PC-3 (cell line): ENCODE measurements at regions not wholly inside any gene's neighbourhood (a gene's known extent, or its start where the extent isn't known, plus 50 kb on each side); places are given as distances from the start of the nearest gene placed in this dataset.

Experiments
- ATAC-seq: fragments of 200-7000 bp; cut with Tn5 transposase; 2 replicates; pipeline ENCODE4 v1.9.1; 2020; ENCODE audit warnings: mild to moderate bottlenecking, moderate library complexity
- BruUV-seq: library from RNA; stranded (reverse); fragments of 400-500 nt; replicated peaks from 2 replicates; lab custom pipeline; 2021; lab: Mats Ljungman, UMichigan
- CTCF ChIA-PET: fragments of 300-600 bp; sonication (Branson Sonifier 250); formaldehyde crosslinking; loops from one replicate; lab custom pipeline; 2022; ENCODE audit warnings: antibody characterized with exemption; lab: Charles Lee
- POLR2A ChIA-PET: fragments of 300-600 bp; sonication (Branson Sonifier 250); formaldehyde crosslinking; loops from one replicate; lab custom pipeline; 2022; ENCODE audit warnings: antibody characterized with exemption; ENCODE audit not compliant: unreplicated experiment; lab: Charles Lee
- DNase-seq: peaks from one replicate; pipeline ENCODE4 v3.0.0-alpha.2; 2015
- H2AFZ ChIP-seq: fragments of 300-600 bp; sonication (generic); 2 replicates; pipeline ENCODE4 v1.6.0; 2016; ENCODE audit warnings: antibody characterized with exemption, low read length
- H3F3A ChIP-seq: fragments of 300-600 bp; sonication (generic); one replicate; pipeline ENCODE4 v1.6.0; 2017; ENCODE audit warnings: antibody characterized with exemption, low read length, control low read depth, mild to moderate bottlenecking; ENCODE audit not compliant: unreplicated experiment
- H3K27ac ChIP-seq: fragments of 300-600 bp; sonication (generic); 2 replicates; pipeline ENCODE4 v1.5.1; 2016; ENCODE audit warnings: mild to moderate bottlenecking, low read length
- H3K27me3 ChIP-seq: fragments of 300-600 bp; sonication (generic); 2 replicates; pipeline ENCODE4 v1.6.1; 2016; ENCODE audit warnings: low read length, mixed read lengths
- H3K36me3 ChIP-seq: fragments of 300-600 bp; sonication (generic); 2 replicates; pipeline ENCODE4 v1.6.1; 2016; ENCODE audit warnings: low read depth, mixed run types, low read length, mixed read lengths
- H3K4me1 ChIP-seq: fragments of 300-600 bp; sonication (generic); 2 replicates; pipeline ENCODE4 v1.5.1; 2016; ENCODE audit warnings: low read length; ENCODE audit not compliant: insufficient read depth
- H3K4me2 ChIP-seq: fragments of 300-600 bp; sonication (generic); 2 replicates; pipeline ENCODE4 v1.6.0; 2016; ENCODE audit warnings: low read length
- H3K4me3 ChIP-seq: fragments of 300-600 bp; sonication (generic); 2 replicates; pipeline ENCODE4 v1.5.1; 2016; ENCODE audit warnings: mild to moderate bottlenecking, low read length, mixed read lengths
- H3K79me2 ChIP-seq: fragments of 300-600 bp; sonication (generic); 2 replicates; pipeline ENCODE4 v1.6.1; 2017; ENCODE audit warnings: low read length, mixed read lengths
- H3K9ac ChIP-seq: fragments of 300-600 bp; sonication (generic); 2 replicates; pipeline ENCODE4 v1.6.0; 2016; ENCODE audit warnings: mild to moderate bottlenecking, low read length
- H3K9me2 ChIP-seq: fragments of 300-600 bp; sonication (generic); replicated peaks from 2 replicates; pipeline ENCODE4 v1.6.1; 2016; ENCODE audit warnings: mixed run types, low read length, mixed read lengths
- H3K9me3 ChIP-seq: fragments of 300-600 bp; sonication (generic); 2 replicates; pipeline ENCODE4 v1.6.1; 2016; ENCODE audit warnings: low read length, mixed read lengths
- H4K20me1 ChIP-seq: fragments of 300-600 bp; sonication (generic); 2 replicates; pipeline ENCODE4 v1.6.1; 2016; ENCODE audit warnings: low read length, mixed read lengths
- EZH2 ChIP-seq: fragments of 300-600 bp; sonication (generic); IDR thresholded peaks from one replicate; pipeline ENCODE4 v1.6.1; 2017; ENCODE audit warnings: antibody characterized with exemption, mild to moderate bottlenecking, low read length; ENCODE audit not compliant: unreplicated experiment
- EZH2phosphoT487 ChIP-seq: fragments of 300-600 bp; sonication (generic); IDR thresholded peaks from 2 replicates; pipeline ENCODE4 v1.6.1; 2018; ENCODE audit warnings: mild to moderate bottlenecking, antibody characterized with exemption, low read length, borderline replicate concordance
- intact Hi-C: fragments of 100-400 bp; cut with micrococcal nuclease; formaldehyde crosslinking; loops from 2 replicates; pipeline ENCODE4 v1.9.0; 2023
- TF ChIP-seq, protein P1 (sequence below): fragments of 300-600 bp; sonication (generic); conservative IDR thresholded peaks from 2 replicates; pipeline ENCODE4 v1.5.1; 2017; ENCODE audit warnings: antibody characterized with exemption, low read depth, mild to moderate bottlenecking, low read length

DNA sequence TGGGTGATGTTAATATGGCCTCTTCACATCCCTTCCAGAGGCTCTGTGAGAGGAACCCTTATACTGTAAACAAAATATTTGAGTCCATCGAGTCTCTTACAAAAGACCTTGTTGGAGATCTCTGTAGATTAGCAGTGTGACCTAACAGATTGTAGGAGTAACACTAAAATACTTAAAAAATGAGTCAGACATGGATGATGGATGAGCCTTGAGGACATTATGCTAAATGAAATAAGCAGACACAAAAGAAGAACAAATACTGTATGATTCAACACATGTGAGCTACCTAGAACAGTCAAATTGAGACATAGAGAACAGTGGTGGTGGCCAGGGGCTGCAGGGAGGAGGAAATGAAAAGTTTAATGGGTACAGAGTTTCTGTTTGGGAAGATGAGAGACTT, 152.2 kb upstream of the UBL3 start:
- Histone ChIP-seq H2AFZ (no peak overlapping the region), H3K4me2 (peak overlapping the region; percentile 48), H3F3A (no peaks in the 10 kb centered on the region), H3K4me1 (peaks cover 6% of the 10 kb centered on the region), H3K9me2 (no peaks in the 10 kb centered on the region), H3K9ac (no peak overlapping the region), H3K27me3 (no peaks in the 10 kb centered on the region), H3K79me2 (no peaks in the 10 kb centered on the region), H3K9me3 (no peaks in the 10 kb centered on the region), H4K20me1 (no peaks in the 10 kb centered on the region), H3K4me3 (no peak overlapping the region), H3K27ac (no peak overlapping the region), H3K36me3 (no peaks in the 10 kb centered on the region)
- CTCF ChIA-PET: no interaction called here
- BruUV-seq: no TSS peak
- DNase-seq (peak; percentile 76), ATAC-seq (peak; percentile 74)
- POLR2A ChIA-PET: no interaction called here
- intact Hi-C loops: no loop called here
- no peak for TF ChIP-seq EZH2phosphoT487
- TF ChIP-seq, protein P1, sequence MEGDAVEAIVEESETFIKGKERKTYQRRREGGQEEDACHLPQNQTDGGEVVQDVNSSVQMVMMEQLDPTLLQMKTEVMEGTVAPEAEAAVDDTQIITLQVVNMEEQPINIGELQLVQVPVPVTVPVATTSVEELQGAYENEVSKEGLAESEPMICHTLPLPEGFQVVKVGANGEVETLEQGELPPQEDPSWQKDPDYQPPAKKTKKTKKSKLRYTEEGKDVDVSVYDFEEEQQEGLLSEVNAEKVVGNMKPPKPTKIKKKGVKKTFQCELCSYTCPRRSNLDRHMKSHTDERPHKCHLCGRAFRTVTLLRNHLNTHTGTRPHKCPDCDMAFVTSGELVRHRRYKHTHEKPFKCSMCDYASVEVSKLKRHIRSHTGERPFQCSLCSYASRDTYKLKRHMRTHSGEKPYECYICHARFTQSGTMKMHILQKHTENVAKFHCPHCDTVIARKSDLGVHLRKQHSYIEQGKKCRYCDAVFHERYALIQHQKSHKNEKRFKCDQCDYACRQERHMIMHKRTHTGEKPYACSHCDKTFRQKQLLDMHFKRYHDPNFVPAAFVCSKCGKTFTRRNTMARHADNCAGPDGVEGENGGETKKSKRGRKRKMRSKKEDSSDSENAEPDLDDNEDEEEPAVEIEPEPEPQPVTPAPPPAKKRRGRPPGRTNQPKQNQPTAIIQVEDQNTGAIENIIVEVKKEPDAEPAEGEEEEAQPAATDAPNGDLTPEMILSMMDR: no peak
- no peak for TF ChIP-seq EZH2

- TF ChIP-seq, protein P1: no peak
- TF ChIP-seq EZH2 (no peak), EZH2phosphoT487 (no peak)
- Histone ChIP-seq H3K9ac (no peak overlapping the region), H3K4me3 (no peak overlapping the region), H3F3A (no peaks in the 10 kb centered on the region), H3K79me2 (no peaks in the 10 kb centered on the region), H3K9me3 (no peaks in the 10 kb centered on the region), H3K27ac (no peak overlapping the region), H3K4me1 (peaks cover 6% of the 10 kb centered on the region), H4K20me1 (no peaks in the 10 kb centered on the region), H3K4me2 (no peak overlapping the region), H3K36me3 (no peaks in the 10 kb centered on the region), H3K9me2 (no peaks in the 10 kb centered on the region), H2AFZ (no peak overlapping the region), H3K27me3 (no peaks in the 10 kb centered on the region)
- ChIA-PET CTCF (no interaction called here), POLR2A (no interaction called here)
- intact Hi-C loops: no loop called here
- ATAC-seq (no peak), DNase-seq (no peak)
- no TSS peak for BruUV-seq
These were observed 150.0 kb upstream of the UBL3 start for GRCh38 chr13:30000370-30000765.

DNA sequence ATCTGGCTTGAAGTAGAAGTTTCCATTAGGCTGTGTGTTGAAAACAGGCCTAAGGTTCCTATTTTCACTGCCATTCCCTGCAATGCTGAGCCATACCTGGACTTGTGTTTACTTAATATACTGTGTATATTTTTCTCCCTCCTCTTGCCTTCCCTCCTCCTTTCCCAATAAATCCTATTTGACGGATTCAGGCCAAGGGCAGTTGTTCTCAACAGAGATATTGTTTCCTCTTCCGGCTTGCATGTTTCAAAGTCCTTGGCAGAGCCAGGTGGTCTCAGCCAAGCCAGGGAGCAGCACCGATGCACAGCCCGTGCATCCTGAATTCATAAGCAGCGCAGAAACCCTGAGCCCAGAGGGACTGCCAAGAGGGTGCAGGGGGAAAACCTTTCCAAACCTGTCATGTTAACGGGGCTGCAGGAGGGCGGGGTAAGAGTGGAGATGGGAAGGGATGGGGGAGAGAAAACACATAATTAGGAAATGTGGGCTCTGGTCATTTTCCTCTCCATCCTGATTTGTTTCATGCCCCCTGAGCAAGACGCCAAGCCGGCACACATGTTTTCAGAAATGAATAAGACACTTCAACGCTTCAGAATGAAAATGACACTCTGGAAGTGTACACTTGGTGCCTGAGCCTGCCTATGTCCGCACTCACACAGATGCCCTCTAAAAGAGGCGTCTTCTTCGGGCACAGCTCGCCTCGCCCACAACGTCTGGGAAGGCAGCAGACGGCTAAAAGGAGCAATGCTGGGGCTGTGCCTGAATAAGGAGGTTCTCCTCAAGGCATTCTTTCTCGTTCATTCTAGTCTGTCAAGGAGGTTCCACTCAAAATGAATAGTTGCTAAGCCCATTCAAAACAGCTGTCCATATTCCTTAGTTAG, 149.3 kb upstream of the UBL3 start:
- DNase-seq (no peak), ATAC-seq (no peak)
- Histone ChIP-seq H2AFZ (no peak overlapping the region), H3K4me2 (no peak overlapping the region), H3K27ac (no peak overlapping the region), H3K9me3 (no peaks in the 10 kb centered on the region), H3F3A (no peaks in the 10 kb centered on the region), H3K9me2 (no peaks in the 10 kb centered on the region), H3K4me1 (peaks cover 6% of the 10 kb centered on the region), H4K20me1 (no peaks in the 10 kb centered on the region), H3K79me2 (no peaks in the 10 kb centered on the region), H3K4me3 (no peak overlapping the region), H3K9ac (no peak overlapping the region), H3K27me3 (no peaks in the 10 kb centered on the region), H3K36me3 (no peaks in the 10 kb centered on the region)
- intact Hi-C loops: no loop called here
- TF ChIP-seq EZH2phosphoT487: no peak
- no peak for TF ChIP-seq EZH2
- TF ChIP-seq, protein P1: no peak
- CTCF ChIA-PET: no interaction called here
- no TSS peak for BruUV-seq
- POLR2A ChIA-PET: no interaction called here
